Gastrocnemius medialis (tissue), 4 donors: ENCODE measurements at regions not wholly inside any gene's neighbourhood (a gene's known extent, or its start where the extent isn't known, plus 50 kb on each side); places are given as distances from the start of the nearest gene placed in this dataset.

Experiments used
- POLR2A ChIP-seq, 2 donors: fragments of 450-650 bp; IDR thresholded peaks; one replicate each; pipeline ENCODE4 v1.6.1; 2017; ENCODE audit warnings: antibody characterized with exemption in 2 of 2, mild to moderate bottlenecking in 2 of 2, moderate library complexity in 2 of 2
- TF ChIP-seq, protein P1 (sequence below), 5 experiments: fragments of 450-650 bp in 3 of 5; fragments of 200-600 bp in 2 of 5; sonication (generic) in 2 of 5; IDR thresholded peaks in 4 of 5; conservative IDR thresholded peaks in 1 of 5; 1 replicate in 4 of 5; 2 replicates in 1 of 5; pipeline ENCODE4 v1.5.1; 2016 to 2019; ENCODE audit warnings: antibody characterized with exemption in 5 of 5, mild to moderate bottlenecking in 3 of 5, moderate library complexity in 3 of 5

DNA sequence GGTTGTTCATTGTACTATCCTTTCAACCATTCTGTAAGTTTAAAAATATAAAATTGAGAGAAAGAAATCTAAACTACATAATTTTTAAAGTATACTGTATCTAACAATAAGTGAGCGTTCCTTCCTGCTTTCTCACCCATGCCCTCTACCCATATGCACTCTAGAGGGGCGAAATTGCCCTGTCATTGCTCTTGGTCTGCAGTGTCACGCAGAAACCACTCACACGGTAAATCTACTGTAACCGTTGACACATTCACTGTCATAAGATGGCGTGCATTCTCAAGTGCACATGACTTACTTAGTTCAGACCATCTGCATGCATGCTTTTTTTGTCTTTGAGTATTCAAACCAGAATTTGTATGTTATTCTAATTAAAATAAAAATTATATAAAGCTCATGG, 55.7 kb upstream of the NIPBL start:
- TF ChIP-seq, protein P1, sequence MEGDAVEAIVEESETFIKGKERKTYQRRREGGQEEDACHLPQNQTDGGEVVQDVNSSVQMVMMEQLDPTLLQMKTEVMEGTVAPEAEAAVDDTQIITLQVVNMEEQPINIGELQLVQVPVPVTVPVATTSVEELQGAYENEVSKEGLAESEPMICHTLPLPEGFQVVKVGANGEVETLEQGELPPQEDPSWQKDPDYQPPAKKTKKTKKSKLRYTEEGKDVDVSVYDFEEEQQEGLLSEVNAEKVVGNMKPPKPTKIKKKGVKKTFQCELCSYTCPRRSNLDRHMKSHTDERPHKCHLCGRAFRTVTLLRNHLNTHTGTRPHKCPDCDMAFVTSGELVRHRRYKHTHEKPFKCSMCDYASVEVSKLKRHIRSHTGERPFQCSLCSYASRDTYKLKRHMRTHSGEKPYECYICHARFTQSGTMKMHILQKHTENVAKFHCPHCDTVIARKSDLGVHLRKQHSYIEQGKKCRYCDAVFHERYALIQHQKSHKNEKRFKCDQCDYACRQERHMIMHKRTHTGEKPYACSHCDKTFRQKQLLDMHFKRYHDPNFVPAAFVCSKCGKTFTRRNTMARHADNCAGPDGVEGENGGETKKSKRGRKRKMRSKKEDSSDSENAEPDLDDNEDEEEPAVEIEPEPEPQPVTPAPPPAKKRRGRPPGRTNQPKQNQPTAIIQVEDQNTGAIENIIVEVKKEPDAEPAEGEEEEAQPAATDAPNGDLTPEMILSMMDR (IDR thresholded peaks at IDR 0.05 in 4 of 5, conservative IDR thresholded peaks at IDR 0.05 in 1 of 5) = no peak
- TF ChIP-seq POLR2A (IDR thresholded peaks at IDR 0.05) = no peak
